ENCODE measurements at regions not wholly inside any gene's neighbourhood (a gene's known extent, or its start where the extent isn't known, plus 50 kb on each side); places are given as distances from the start of the nearest gene placed in this dataset.

- TF ChIP-seq FOXM1 (IDR thresholded peaks at IDR 0.05; ENCODE audit: borderline replicate concordance), result no peak
- no peak for TF ChIP-seq SP1 (IDR thresholded peaks at IDR 0.05)
- no peak for TF ChIP-seq FOXK2 (IDR thresholded peaks at IDR 0.05)
- no peak for TF ChIP-seq ARNT (IDR thresholded peaks at IDR 0.05)
- TF ChIP-seq LEF1 (IDR thresholded peaks at IDR 0.05; ENCODE audit: borderline replicate concordance), result no peak
- no peak for TF ChIP-seq ZNF384 (IDR thresholded peaks at IDR 0.05)
- TF ChIP-seq HDGF (IDR thresholded peaks at IDR 0.05; ENCODE audit: borderline replicate concordance), result no peak
- TF ChIP-seq ELF4 (IDR thresholded peaks at IDR 0.05), result no peak
- no peak for TF ChIP-seq BHLHE40 (IDR thresholded peaks at IDR 0.05; ENCODE audit: borderline replicate concordance)
Measured at GRCh38 chr6:150464966-150465365, 96.2 kb downstream of the IYD start.
